ENCODE measurements at regions not wholly inside any gene's neighbourhood (a gene's known extent, or its start where the extent isn't known, plus 50 kb on each side); places are given as distances from the start of the nearest gene placed in this dataset.

DNA sequence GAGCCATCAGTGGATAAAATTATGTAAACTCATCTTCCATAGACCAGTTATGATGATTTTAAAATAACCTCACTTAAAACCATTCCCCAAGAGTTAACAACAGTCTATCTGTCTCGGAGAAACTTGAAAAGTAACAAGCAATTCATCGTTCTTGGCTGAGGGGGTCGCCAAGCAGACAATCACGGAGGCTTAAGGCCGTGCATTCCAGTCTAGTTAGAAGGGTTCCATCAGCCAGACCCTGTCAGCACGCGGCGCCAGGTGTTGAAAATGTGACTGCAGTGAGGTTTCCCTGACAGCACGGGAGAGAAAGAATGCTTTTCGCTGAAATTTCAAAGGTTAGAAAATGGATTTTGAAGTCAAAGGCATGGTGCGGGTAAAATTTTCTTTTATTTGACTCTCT lies 1025.0 kb upstream of the CELF2 start:
- H4K20me1 ChIP-seq (ENCODE audit: insufficient read depth, low read length) = no peaks in the 10 kb centered on the region
- no peaks in the 10 kb centered on the region for H3K79me2 ChIP-seq (ENCODE audit: insufficient read depth, low read length)
- no peak overlapping the region for H3K27ac Mint-ChIP-seq (ENCODE audit: unreplicated experiment)
- H3K4me1 Mint-ChIP-seq (ENCODE audit: low read depth, unreplicated experiment) = no peaks in the 10 kb centered on the region
- H3K4me3 ChIP-seq (ENCODE audit: insufficient read depth, low read depth, low read length) = no peak overlapping the region
- FAIRE-seq (no peak), DNase-seq (ENCODE audit: low read depth) (no peak)
- no peaks in the 10 kb centered on the region for H3K27me3 Mint-ChIP-seq (ENCODE audit: low read depth, unreplicated experiment)
- no peak overlapping the region for H3K9ac ChIP-seq (ENCODE audit: low read length)
- no peak for TF ChIP-seq EZH2 (IDR thresholded peaks at IDR 0.05; ENCODE audit: insufficient read depth, low read length)
- TF ChIP-seq, protein P1, sequence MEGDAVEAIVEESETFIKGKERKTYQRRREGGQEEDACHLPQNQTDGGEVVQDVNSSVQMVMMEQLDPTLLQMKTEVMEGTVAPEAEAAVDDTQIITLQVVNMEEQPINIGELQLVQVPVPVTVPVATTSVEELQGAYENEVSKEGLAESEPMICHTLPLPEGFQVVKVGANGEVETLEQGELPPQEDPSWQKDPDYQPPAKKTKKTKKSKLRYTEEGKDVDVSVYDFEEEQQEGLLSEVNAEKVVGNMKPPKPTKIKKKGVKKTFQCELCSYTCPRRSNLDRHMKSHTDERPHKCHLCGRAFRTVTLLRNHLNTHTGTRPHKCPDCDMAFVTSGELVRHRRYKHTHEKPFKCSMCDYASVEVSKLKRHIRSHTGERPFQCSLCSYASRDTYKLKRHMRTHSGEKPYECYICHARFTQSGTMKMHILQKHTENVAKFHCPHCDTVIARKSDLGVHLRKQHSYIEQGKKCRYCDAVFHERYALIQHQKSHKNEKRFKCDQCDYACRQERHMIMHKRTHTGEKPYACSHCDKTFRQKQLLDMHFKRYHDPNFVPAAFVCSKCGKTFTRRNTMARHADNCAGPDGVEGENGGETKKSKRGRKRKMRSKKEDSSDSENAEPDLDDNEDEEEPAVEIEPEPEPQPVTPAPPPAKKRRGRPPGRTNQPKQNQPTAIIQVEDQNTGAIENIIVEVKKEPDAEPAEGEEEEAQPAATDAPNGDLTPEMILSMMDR (IDR thresholded peaks at IDR 0.05; ENCODE audit: insufficient read depth, low read depth, low read length) = no peak
- H3K4me1 ChIP-seq (ENCODE audit: insufficient read depth, low read length) = no peaks in the 10 kb centered on the region
- H2AFZ ChIP-seq (ENCODE audit: low read depth, low read length) = no peak overlapping the region
- no peaks in the 10 kb centered on the region for H3K9me3 ChIP-seq (ENCODE audit: insufficient read depth, low read depth, low read length)
- H3K36me3 Mint-ChIP-seq (ENCODE audit: low read depth, unreplicated experiment) = no peaks in the 10 kb centered on the region
- H3K4me2 ChIP-seq (ENCODE audit: low read length) = no peak overlapping the region
- no peak overlapping the region for H3K27ac ChIP-seq (ENCODE audit: low read depth, low read length)
- no peaks in the 10 kb centered on the region for H3K27me3 ChIP-seq (ENCODE audit: insufficient read depth, low read length)
- no peaks in the 10 kb centered on the region for H3K36me3 ChIP-seq (ENCODE audit: insufficient read depth, low read length)
- H3K9me3 Mint-ChIP-seq (ENCODE audit: unreplicated experiment) = no peaks in the 10 kb centered on the region
- H3K4me3 Mint-ChIP-seq (ENCODE audit: unreplicated experiment) = no peak overlapping the region

DNA sequence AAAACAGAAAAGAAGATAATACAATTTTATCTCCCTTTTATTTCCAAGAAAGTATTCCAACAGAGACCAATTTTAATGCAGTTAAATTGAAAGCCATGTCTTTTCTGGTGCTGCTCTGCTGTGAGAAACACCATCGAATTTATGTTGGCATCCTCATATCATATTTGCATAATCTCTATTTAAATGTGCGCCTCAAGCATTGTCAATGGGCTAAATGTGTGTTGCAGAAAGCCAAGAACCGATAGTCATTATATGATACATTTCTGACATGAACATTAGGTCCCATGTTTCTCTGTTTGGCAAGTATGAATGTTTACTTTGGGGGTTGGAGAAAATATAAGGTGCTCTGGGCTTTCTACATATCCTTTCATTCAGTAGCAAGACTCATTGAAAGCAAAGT lies 1023.5 kb upstream of the CELF2 start:
- Mint-ChIP-seq H3K27ac (ENCODE audit: unreplicated experiment) (no peak overlapping the region), H3K4me3 (ENCODE audit: unreplicated experiment) (no peak overlapping the region), H3K27me3 (ENCODE audit: low read depth, unreplicated experiment) (no peaks in the 10 kb centered on the region), H3K36me3 (ENCODE audit: low read depth, unreplicated experiment) (no peaks in the 10 kb centered on the region), H3K9me3 (ENCODE audit: unreplicated experiment) (no peaks in the 10 kb centered on the region), H3K4me1 (ENCODE audit: low read depth, unreplicated experiment) (no peaks in the 10 kb centered on the region)
- Histone ChIP-seq H3K9ac (ENCODE audit: low read length) (no peak overlapping the region), H3K4me3 (ENCODE audit: insufficient read depth, low read depth, low read length) (no peak overlapping the region), H2AFZ (ENCODE audit: low read depth, low read length) (no peak overlapping the region), H3K36me3 (ENCODE audit: insufficient read depth, low read length) (no peaks in the 10 kb centered on the region), H4K20me1 (ENCODE audit: insufficient read depth, low read length) (no peaks in the 10 kb centered on the region), H3K27me3 (ENCODE audit: insufficient read depth, low read length) (no peaks in the 10 kb centered on the region), H3K9me3 (ENCODE audit: insufficient read depth, low read depth, low read length) (no peaks in the 10 kb centered on the region), H3K4me2 (ENCODE audit: low read length) (no peak overlapping the region), H3K79me2 (ENCODE audit: insufficient read depth, low read length) (no peaks in the 10 kb centered on the region), H3K27ac (ENCODE audit: low read depth, low read length) (no peak overlapping the region), H3K4me1 (ENCODE audit: insufficient read depth, low read length) (no peaks in the 10 kb centered on the region)
- TF ChIP-seq EZH2 (IDR thresholded peaks at IDR 0.05; ENCODE audit: insufficient read depth, low read length) = no peak
- TF ChIP-seq, protein P1 (IDR thresholded peaks at IDR 0.05; ENCODE audit: insufficient read depth, low read depth, low read length) = no peak
- DNase-seq (ENCODE audit: low read depth) (no peak), FAIRE-seq (no peak)

DNA sequence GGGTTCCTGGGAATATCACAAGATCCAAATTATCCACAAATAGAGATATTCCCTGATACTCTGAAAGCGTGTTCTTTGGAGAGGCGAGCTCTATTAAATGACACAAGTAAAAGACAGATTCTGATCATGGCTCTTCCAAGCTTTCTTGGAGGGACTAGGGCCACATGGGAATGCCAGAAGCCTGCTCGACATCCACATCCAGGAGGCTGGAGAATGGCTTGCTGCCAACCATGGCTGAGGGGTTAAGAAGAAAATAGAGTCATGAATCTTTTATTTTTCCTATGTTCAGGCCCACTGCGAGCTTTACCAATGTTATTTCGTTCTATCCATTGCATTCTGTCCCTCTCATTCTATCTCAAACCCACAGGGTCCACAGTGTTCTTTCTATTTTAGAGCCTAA lies 1018.0 kb upstream of the CELF2 start:
- H3K9ac ChIP-seq (ENCODE audit: low read length) = no peak overlapping the region
- no peaks in the 10 kb centered on the region for H4K20me1 ChIP-seq (ENCODE audit: insufficient read depth, low read length)
- no peak overlapping the region for H3K27ac Mint-ChIP-seq (ENCODE audit: unreplicated experiment)
- H3K36me3 ChIP-seq (ENCODE audit: insufficient read depth, low read length) = no peaks in the 10 kb centered on the region
- H3K79me2 ChIP-seq (ENCODE audit: insufficient read depth, low read length) = no peaks in the 10 kb centered on the region
- no peaks in the 10 kb centered on the region for H3K9me3 ChIP-seq (ENCODE audit: insufficient read depth, low read depth, low read length)
- H3K4me2 ChIP-seq (ENCODE audit: low read length) = no peak overlapping the region
- no peak overlapping the region for H3K27ac ChIP-seq (ENCODE audit: low read depth, low read length)
- no peaks in the 10 kb centered on the region for H3K4me1 Mint-ChIP-seq (ENCODE audit: low read depth, unreplicated experiment)
- H3K27me3 Mint-ChIP-seq (ENCODE audit: low read depth, unreplicated experiment) = no peaks in the 10 kb centered on the region
- H3K36me3 Mint-ChIP-seq (ENCODE audit: low read depth, unreplicated experiment) = no peaks in the 10 kb centered on the region
- no peak overlapping the region for H3K4me3 Mint-ChIP-seq (ENCODE audit: unreplicated experiment)
- H3K27me3 ChIP-seq (ENCODE audit: insufficient read depth, low read length) = no peaks in the 10 kb centered on the region
- TF ChIP-seq EZH2 (IDR thresholded peaks at IDR 0.05; ENCODE audit: insufficient read depth, low read length) = no peak
- TF ChIP-seq, protein P1 (IDR thresholded peaks at IDR 0.05; ENCODE audit: insufficient read depth, low read depth, low read length) = no peak
- FAIRE-seq (no peak), DNase-seq (ENCODE audit: low read depth) (no peak)
- no peaks in the 10 kb centered on the region for H3K4me1 ChIP-seq (ENCODE audit: insufficient read depth, low read length)
- H2AFZ ChIP-seq (ENCODE audit: low read depth, low read length) = no peak overlapping the region
- no peak overlapping the region for H3K4me3 ChIP-seq (ENCODE audit: insufficient read depth, low read depth, low read length)
- no peaks in the 10 kb centered on the region for H3K9me3 Mint-ChIP-seq (ENCODE audit: unreplicated experiment)
